ENCODE measurements at regions not wholly inside any gene's neighbourhood (a gene's known extent, or its start where the extent isn't known, plus 50 kb on each side); places are given as distances from the start of the nearest gene placed in this dataset.
"Not testable (repeated sequence)": the region's sequence is repeated elsewhere in the genome, so short reads cannot be mapped to it uniquely, and the experiment has no call there.

DNA sequence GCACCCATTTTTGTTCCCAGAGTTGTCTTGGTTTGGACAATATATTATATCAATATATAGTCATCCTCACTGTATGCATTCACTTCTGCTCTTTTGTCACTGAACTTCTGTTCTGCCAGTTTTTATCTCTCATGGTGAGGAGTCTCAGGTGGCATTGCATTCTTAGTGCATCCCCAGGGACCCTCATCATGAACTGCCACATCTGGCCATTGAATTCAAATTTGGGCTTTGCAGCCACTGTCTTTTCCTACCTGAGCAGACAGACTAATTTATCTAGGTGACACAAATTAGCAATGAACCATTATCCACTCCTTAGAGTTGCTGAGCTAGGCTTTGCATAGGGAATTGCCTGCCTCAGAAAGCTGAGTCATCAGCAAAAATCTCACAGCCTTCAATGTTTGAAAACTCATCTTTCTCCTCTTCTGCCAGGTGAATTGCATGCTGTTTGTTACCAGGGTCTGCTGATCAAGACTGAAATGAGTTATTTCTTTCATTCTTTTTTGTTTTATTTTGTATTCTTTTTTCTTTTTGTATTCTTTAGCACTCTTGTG, 316.8 kb upstream of the MTPN start:
- H3K36me3 ChIP-seq (ENCODE audit: control insufficient read depth in 2 of 2, insufficient read depth in 2 of 2, low read length in 2 of 2), result no peaks in the 10 kb centered on the region
- no peaks in the 10 kb centered on the region for H3K9me3 ChIP-seq (ENCODE audit: control insufficient read depth in 2 of 2, low read length in 2 of 2)
- H3K9ac ChIP-seq (ENCODE audit: low read length in 2 of 2), result no peak overlapping the region
- H3K27ac ChIP-seq (ENCODE audit: low read length), result no peak overlapping the region
- no peaks in the 10 kb centered on the region for H3K27me3 ChIP-seq (ENCODE audit: control insufficient read depth in 1 of 2, insufficient read depth in 2 of 2, low read length in 2 of 2)
- no peak overlapping the region for H3K4me3 ChIP-seq (ENCODE audit: low read length in 2 of 2)
- H3K4me1 ChIP-seq (ENCODE audit: control insufficient read depth, insufficient read depth, low read length), result no peaks in the 10 kb centered on the region

- Histone ChIP-seq H3K9me3 (ENCODE audit: control insufficient read depth in 2 of 2, low read length in 2 of 2) (no peaks in the 10 kb centered on the region), H3K27ac (ENCODE audit: low read length) (no peak overlapping the region), H3K4me1 (ENCODE audit: control insufficient read depth, insufficient read depth, low read length) (no peaks in the 10 kb centered on the region), H3K9ac (ENCODE audit: low read length in 2 of 2) (no peak overlapping the region), H3K36me3 (ENCODE audit: control insufficient read depth in 2 of 2, insufficient read depth in 2 of 2, low read length in 2 of 2) (no peaks in the 10 kb centered on the region), H3K27me3 (ENCODE audit: control insufficient read depth in 1 of 2, insufficient read depth in 2 of 2, low read length in 2 of 2) (no peaks in the 10 kb centered on the region), H3K4me3 (ENCODE audit: low read length in 2 of 2) (no peak overlapping the region)
Observed at GRCh38 chr7:136293272-136293671, 316.1 kb upstream of the MTPN start.

GRCh38 chr7:136292365-136292764, 315.2 kb upstream of the MTPN start:
- Histone ChIP-seq H3K9ac (ENCODE audit: low read length in 2 of 2) (no peak overlapping the region), H3K36me3 (ENCODE audit: control insufficient read depth in 2 of 2, insufficient read depth in 2 of 2, low read length in 2 of 2) (no peaks in the 10 kb centered on the region), H3K4me1 (ENCODE audit: control insufficient read depth, insufficient read depth, low read length) (no peaks in the 10 kb centered on the region), H3K27ac (ENCODE audit: low read length) (no peak overlapping the region), H3K4me3 (ENCODE audit: low read length in 2 of 2) (no peak overlapping the region), H3K27me3 (ENCODE audit: control insufficient read depth in 1 of 2, insufficient read depth in 2 of 2, low read length in 2 of 2) (no peaks in the 10 kb centered on the region), H3K9me3 (ENCODE audit: control insufficient read depth in 2 of 2, low read length in 2 of 2) (no peaks in the 10 kb centered on the region)

- Histone ChIP-seq H3K9me3 (ENCODE audit: control insufficient read depth in 2 of 2, low read length in 2 of 2) (no peaks in the 10 kb centered on the region), H3K27me3 (ENCODE audit: control insufficient read depth in 1 of 2, insufficient read depth in 2 of 2, low read length in 2 of 2) (no peaks in the 10 kb centered on the region), H3K27ac (ENCODE audit: low read length) (no peak overlapping the region), H3K4me1 (ENCODE audit: control insufficient read depth, insufficient read depth, low read length) (no peaks in the 10 kb centered on the region), H3K4me3 (ENCODE audit: low read length in 2 of 2) (no peak overlapping the region), H3K36me3 (ENCODE audit: control insufficient read depth in 2 of 2, insufficient read depth in 2 of 2, low read length in 2 of 2) (no peaks in the 10 kb centered on the region), H3K9ac (ENCODE audit: low read length in 2 of 2) (no peak overlapping the region)
Observed at GRCh38 chr7:136290351-136290750, 313.2 kb upstream of the MTPN start.

GRCh38 chr7:136278057-136278456, 300.9 kb upstream of the MTPN start:
- no peak overlapping the region for H3K4me3 ChIP-seq (ENCODE audit: low read length in 2 of 2)
- peaks cover 0 to 2% of the 10 kb centered on the region in 2 donors for H3K9me3 ChIP-seq (ENCODE audit: control insufficient read depth in 2 of 2, low read length in 2 of 2)
- H3K4me1 ChIP-seq (ENCODE audit: control insufficient read depth, insufficient read depth, low read length), result no peaks in the 10 kb centered on the region
- H3K9ac ChIP-seq (ENCODE audit: low read length in 2 of 2), result no peak overlapping the region
- H3K36me3 ChIP-seq (ENCODE audit: control insufficient read depth in 2 of 2, insufficient read depth in 2 of 2, low read length in 2 of 2), result no peaks in the 10 kb centered on the region
- no peaks in the 10 kb centered on the region for H3K27me3 ChIP-seq (ENCODE audit: control insufficient read depth in 1 of 2, insufficient read depth in 2 of 2, low read length in 2 of 2)
- H3K27ac ChIP-seq (ENCODE audit: low read length), result no peak overlapping the region

GRCh38 chr7:136275794-136276193, 298.6 kb upstream of the MTPN start:
- Histone ChIP-seq H3K9me3 (ENCODE audit: control insufficient read depth in 2 of 2, low read length in 2 of 2) (peaks cover 0 to 2% of the 10 kb centered on the region in 2 donors), H3K27ac (ENCODE audit: low read length) (no peak overlapping the region), H3K27me3 (ENCODE audit: control insufficient read depth in 1 of 2, insufficient read depth in 2 of 2, low read length in 2 of 2) (no peaks in the 10 kb centered on the region), H3K4me1 (ENCODE audit: control insufficient read depth, insufficient read depth, low read length) (no peaks in the 10 kb centered on the region), H3K36me3 (ENCODE audit: control insufficient read depth in 2 of 2, insufficient read depth in 2 of 2, low read length in 2 of 2) (no peaks in the 10 kb centered on the region), H3K4me3 (ENCODE audit: low read length in 2 of 2) (no peak overlapping the region), H3K9ac (ENCODE audit: low read length in 2 of 2) (no peak overlapping the region)

GRCh38 chr7:136274636-136275345, 297.6 kb upstream of the MTPN start:
- Histone ChIP-seq H3K27ac (ENCODE audit: low read length) (no peak overlapping the region), H3K27me3 (ENCODE audit: control insufficient read depth in 1 of 2, insufficient read depth in 2 of 2, low read length in 2 of 2) (no peaks in the 10 kb centered on the region), H3K36me3 (ENCODE audit: control insufficient read depth in 2 of 2, insufficient read depth in 2 of 2, low read length in 2 of 2) (no peaks in the 10 kb centered on the region), H3K4me1 (ENCODE audit: control insufficient read depth, insufficient read depth, low read length) (no peaks in the 10 kb centered on the region), H3K4me3 (ENCODE audit: low read length in 2 of 2) (no peak overlapping the region), H3K9ac (ENCODE audit: low read length in 2 of 2) (no peak overlapping the region), H3K9me3 (ENCODE audit: control insufficient read depth in 2 of 2, low read length in 2 of 2) (peaks cover 0 to 2% of the 10 kb centered on the region in 2 donors)

DNA sequence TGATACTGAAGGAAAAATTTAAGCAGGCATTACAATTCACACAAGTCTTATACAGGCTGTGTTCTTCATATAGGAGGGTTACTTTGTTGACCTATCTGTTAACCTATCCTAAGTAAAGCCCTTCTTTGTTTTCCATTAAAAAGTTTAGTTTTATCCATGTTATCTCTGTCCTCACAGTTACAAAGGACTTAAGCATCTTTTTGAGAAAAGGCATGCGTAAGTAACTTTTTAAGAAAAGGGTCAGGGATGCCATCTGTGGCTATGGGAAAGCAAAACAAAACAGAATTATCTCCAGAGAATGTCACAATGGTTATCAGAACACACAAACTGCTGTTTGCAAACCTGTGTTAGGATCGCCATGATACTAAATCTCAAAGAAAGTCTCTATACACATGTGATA, 295.8 kb upstream of the MTPN start:
- H3K27me3 ChIP-seq (ENCODE audit: control insufficient read depth in 1 of 2, insufficient read depth in 2 of 2, low read length in 2 of 2), result no peaks in the 10 kb centered on the region
- no peak overlapping the region for H3K27ac ChIP-seq (ENCODE audit: low read length)
- H3K9ac ChIP-seq (ENCODE audit: low read length in 2 of 2), result no peak overlapping the region
- H3K4me1 ChIP-seq (ENCODE audit: control insufficient read depth, insufficient read depth, low read length), result no peaks in the 10 kb centered on the region
- H3K4me3 ChIP-seq (ENCODE audit: low read length in 2 of 2), result no peak overlapping the region
- peaks cover 0 to 2% of the 10 kb centered on the region in 2 donors for H3K9me3 ChIP-seq (ENCODE audit: control insufficient read depth in 2 of 2, low read length in 2 of 2)
- no peaks in the 10 kb centered on the region for H3K36me3 ChIP-seq (ENCODE audit: control insufficient read depth in 2 of 2, insufficient read depth in 2 of 2, low read length in 2 of 2)

- no peaks in the 10 kb centered on the region for H3K4me1 ChIP-seq (ENCODE audit: control insufficient read depth, insufficient read depth, low read length)
- H3K4me3 ChIP-seq (ENCODE audit: low read length in 2 of 2), result no peak overlapping the region
- H3K27ac ChIP-seq (ENCODE audit: low read length), result no peak overlapping the region
- no peaks in the 10 kb centered on the region for H3K27me3 ChIP-seq (ENCODE audit: control insufficient read depth in 1 of 2, insufficient read depth in 2 of 2, low read length in 2 of 2)
- no peaks in the 10 kb centered on the region for H3K36me3 ChIP-seq (ENCODE audit: control insufficient read depth in 2 of 2, insufficient read depth in 2 of 2, low read length in 2 of 2)
- H3K9me3 ChIP-seq (ENCODE audit: control insufficient read depth in 2 of 2, low read length in 2 of 2), result no peaks in the 10 kb centered on the region
- H3K9ac ChIP-seq (ENCODE audit: low read length in 2 of 2), result no peak overlapping the region
Observed at GRCh38 chr7:136267822-136268221, 290.7 kb upstream of the MTPN start.

DNA sequence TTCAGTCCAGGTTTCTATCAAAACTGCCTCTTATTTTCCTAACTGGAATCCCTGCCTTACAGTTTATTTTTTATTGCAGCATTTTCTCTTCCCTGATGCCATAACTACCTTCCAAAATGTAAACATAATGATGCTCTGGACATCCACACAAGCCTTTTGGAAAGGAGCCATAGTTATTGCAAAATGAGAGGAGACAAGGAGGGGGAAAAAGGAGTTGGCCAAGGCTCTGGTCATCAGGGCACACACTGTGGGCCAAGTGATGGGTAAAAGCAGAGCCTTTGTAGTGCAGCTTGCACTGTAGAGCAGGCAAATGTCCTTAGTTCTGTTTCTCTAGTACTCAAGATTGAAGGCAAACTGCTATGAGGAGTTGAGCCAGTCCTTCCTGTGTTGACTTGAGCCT, 289.3 kb upstream of the MTPN start:
- Histone ChIP-seq H3K9ac (ENCODE audit: low read length in 2 of 2) (no peak overlapping the region), H3K9me3 (ENCODE audit: control insufficient read depth in 2 of 2, low read length in 2 of 2) (no peaks in the 10 kb centered on the region), H3K27me3 (ENCODE audit: control insufficient read depth in 1 of 2, insufficient read depth in 2 of 2, low read length in 2 of 2) (no peaks in the 10 kb centered on the region), H3K27ac (ENCODE audit: low read length) (no peak overlapping the region), H3K4me1 (ENCODE audit: control insufficient read depth, insufficient read depth, low read length) (no peaks in the 10 kb centered on the region), H3K36me3 (ENCODE audit: control insufficient read depth in 2 of 2, insufficient read depth in 2 of 2, low read length in 2 of 2) (no peaks in the 10 kb centered on the region), H3K4me3 (ENCODE audit: low read length in 2 of 2) (no peak overlapping the region)

GRCh38 chr7:136264304-136264703, 287.1 kb upstream of the MTPN start:
- H3K27me3 ChIP-seq (ENCODE audit: control insufficient read depth in 1 of 2, insufficient read depth in 2 of 2, low read length in 2 of 2); H3K36me3 ChIP-seq (ENCODE audit: control insufficient read depth in 2 of 2, insufficient read depth in 2 of 2, low read length in 2 of 2); H3K9ac ChIP-seq (ENCODE audit: low read length in 2 of 2); H3K4me3 ChIP-seq (ENCODE audit: low read length in 2 of 2); H3K27ac ChIP-seq (ENCODE audit: low read length); H3K4me1 ChIP-seq (ENCODE audit: control insufficient read depth, insufficient read depth, low read length); H3K9me3 ChIP-seq (ENCODE audit: control insufficient read depth in 2 of 2, low read length in 2 of 2): not testable (repeated sequence)

Data from stomach smooth muscle (tissue), 2 donors.